IMR-90 (cell line): ENCODE measurements at regions not wholly inside any gene's neighbourhood (a gene's known extent, or its start where the extent isn't known, plus 50 kb on each side); places are given as distances from the start of the nearest gene placed in this dataset.

Experiments
- ATAC-seq: fragments of 200-7000 bp; cut with Tn5 transposase; 2 replicates; pipeline ENCODE4 v1.9.1; 2020; ENCODE audit warnings: low read depth, mild to moderate bottlenecking, moderate library complexity
- BruUV-seq: library from RNA; stranded (reverse); fragments of 400-500 nt; replicated peaks from 2 replicates; lab custom pipeline; 2021; lab: Mats Ljungman, UMichigan
- CTCF ChIA-PET: fragments of 300-600 bp; formaldehyde crosslinking; extraction: SDS; loops from one replicate; lab custom pipeline; 2021; ENCODE audit warnings: antibody characterized with exemption; lab: Yijun Ruan, JAX
- POLR2A ChIA-PET: fragments of 300-600 bp; sonication (Branson Sonifier 250); formaldehyde crosslinking; loops from one replicate; lab custom pipeline; 2022; ENCODE audit warnings: antibody characterized with exemption; ENCODE audit not compliant: unreplicated experiment; lab: Charles Lee
- DNase-seq: peaks from one replicate; pipeline ENCODE4 v3.0.0; 2013
- H2AFZ ChIP-seq: replicated peaks from 2 replicates; pipeline ENCODE3; 2013; ENCODE audit warnings: low read length, mild to moderate bottlenecking; ENCODE audit not compliant: poor library complexity
- H2AK5ac ChIP-seq: 2 replicates; pipeline ENCODE4 v1.6.1; 2013; ENCODE audit warnings: low read depth, low read length, inconsistent platforms
- H2AK9ac ChIP-seq: replicated peaks from 2 replicates; pipeline ENCODE3; 2013; ENCODE audit warnings: mild to moderate bottlenecking, low read depth, low read length, moderate library complexity; ENCODE audit not compliant: poor library complexity
- H2BK120ac ChIP-seq: 2 replicates; pipeline ENCODE4 v1.6.1; 2013; ENCODE audit warnings: low read depth, low read length, inconsistent platforms
- H2BK15ac ChIP-seq: 3 replicates; pipeline ENCODE4 v1.6.1; 2013; ENCODE audit warnings: low read depth, low read length, inconsistent platforms
- H2BK20ac ChIP-seq: 2 replicates; pipeline ENCODE4 v1.6.1; 2013; ENCODE audit warnings: low read depth, mild to moderate bottlenecking, inconsistent platforms, low read length, moderate library complexity
- H2BK5ac ChIP-seq: 2 replicates; pipeline ENCODE4 v1.6.1; 2013; ENCODE audit warnings: mild to moderate bottlenecking, low read depth, low read length, inconsistent platforms; ENCODE audit not compliant: poor library complexity, severe bottlenecking
- H3K14ac ChIP-seq: replicated peaks from 2 replicates; pipeline ENCODE4 v1.6.1; 2013; ENCODE audit warnings: low read depth, low read length, inconsistent platforms
- H3K18ac ChIP-seq: 2 replicates; pipeline ENCODE4 v1.6.1; 2013; ENCODE audit warnings: low read depth, low read length, control low read depth
- H3K23ac ChIP-seq: 2 replicates; pipeline ENCODE4 v1.6.1; 2013; ENCODE audit warnings: low read depth, low read length, inconsistent platforms
- H3K27ac ChIP-seq: 2 replicates; pipeline ENCODE4 v1.5.1; 2013; ENCODE audit warnings: mild to moderate bottlenecking, control low read depth, low read length; ENCODE audit not compliant: insufficient read depth
- H3K27me3 ChIP-seq: 2 replicates; pipeline ENCODE4 v1.6.1; 2013; ENCODE audit warnings: low read length; ENCODE audit not compliant: control insufficient read depth, insufficient read depth
- H3K36me3 ChIP-seq: 2 replicates; pipeline ENCODE4 v1.6.1; 2013; ENCODE audit warnings: low read length, mixed read lengths; ENCODE audit not compliant: control insufficient read depth, insufficient read depth
- H3K4ac ChIP-seq: 2 replicates; pipeline ENCODE4 v1.6.1; 2013; ENCODE audit warnings: low read depth, low read length, inconsistent platforms
- H3K4me1 ChIP-seq: 2 replicates; pipeline ENCODE4 v1.6.1; 2013; ENCODE audit warnings: low read length, mixed read lengths; ENCODE audit not compliant: control insufficient read depth, insufficient read depth
- H3K4me2 ChIP-seq: 2 replicates; pipeline ENCODE4 v1.6.1; 2013; ENCODE audit warnings: low read depth, mild to moderate bottlenecking, control low read depth, low read length, moderate library complexity
- H3K4me3 ChIP-seq: 2 replicates; pipeline ENCODE4 v1.5.1; 2013; ENCODE audit warnings: low read depth, mild to moderate bottlenecking, control low read depth, low read length, moderate library complexity; ENCODE audit not compliant: insufficient read depth
- H3K56ac ChIP-seq: 2 replicates; pipeline ENCODE4 v1.6.1; 2013; ENCODE audit warnings: low read length, inconsistent platforms; ENCODE audit not compliant: insufficient read depth; ENCODE audit errors: extremely low read depth
- H3K79me1 ChIP-seq, 2 experiments: 2 replicates each; pipeline ENCODE4 v1.6.1; 2013; ENCODE audit warnings: low read length in 2 of 2, inconsistent platforms in 1 of 2, low read depth in 1 of 2
- H3K9ac ChIP-seq: 2 replicates; pipeline ENCODE4 v1.6.1; 2013; ENCODE audit warnings: low read depth, low read length, control low read depth
- H3K9me1 ChIP-seq: 2 replicates; pipeline ENCODE4 v1.6.1; 2013; ENCODE audit warnings: low read length, inconsistent platforms; ENCODE audit not compliant: insufficient read depth
- H3K9me3 ChIP-seq: 2 replicates; pipeline ENCODE4 v1.6.1; 2013; ENCODE audit warnings: low read length; ENCODE audit not compliant: control insufficient read depth, insufficient read depth
- H4K20me1 ChIP-seq: 2 replicates; pipeline ENCODE4 v1.6.1; 2013; ENCODE audit warnings: low read length, inconsistent platforms; ENCODE audit not compliant: insufficient read depth
- H4K5ac ChIP-seq: 2 replicates; pipeline ENCODE4 v1.6.1; 2013; ENCODE audit warnings: mild to moderate bottlenecking, low read depth, low read length, control low read depth
- H4K8ac ChIP-seq, 2 experiments: 2 replicates each; pipeline ENCODE4 v1.6.1; 2013; ENCODE audit warnings: low read depth in 2 of 2, low read length in 2 of 2, control low read depth in 1 of 2, inconsistent platforms in 1 of 2
- H4K91ac ChIP-seq: 2 replicates; pipeline ENCODE4 v1.6.1; 2013; ENCODE audit warnings: low read depth, low read length, inconsistent platforms; ENCODE audit not compliant: insufficient read depth
- BHLHE40 ChIP-seq: fragments of 150-350 bp; IDR thresholded peaks from 2 replicates; pipeline ENCODE4 v1.6.1; 2016; ENCODE audit warnings: mild to moderate bottlenecking, low read depth, low read length
- CHD1 ChIP-seq: IDR thresholded peaks from 2 replicates; pipeline ENCODE4 v1.6.1; 2012; ENCODE audit warnings: low read depth, low read length, improper control_type of control experiment
- CTCF ChIP-seq: conservative IDR thresholded peaks from 2 replicates; pipeline ENCODE4 v1.5.1; 2012; ENCODE audit warnings: mild to moderate bottlenecking, low read depth, low read length, improper control_type of control experiment
- FOS ChIP-seq: fragments of 150-350 bp; IDR thresholded peaks from 2 replicates; pipeline ENCODE4 v1.6.1; 2016; ENCODE audit warnings: low read depth, low read length
- NFE2L2 ChIP-seq: fragments of 150-350 bp; IDR thresholded peaks from 2 replicates; pipeline ENCODE4 v1.6.1; 2016; ENCODE audit warnings: low read depth, mild to moderate bottlenecking, low read length
- POLR2A ChIP-seq: IDR thresholded peaks from 2 replicates; pipeline ENCODE4 v1.6.1; 2012; ENCODE audit warnings: mild to moderate bottlenecking, low read depth, low read length
- RAD21 ChIP-seq: IDR thresholded peaks from 2 replicates; pipeline ENCODE4 v1.6.1; 2012; ENCODE audit warnings: low read length, improper control_type of control experiment
- RCOR1 ChIP-seq: IDR thresholded peaks from 2 replicates; pipeline ENCODE4 v1.6.1; 2012; ENCODE audit warnings: mild to moderate bottlenecking, low read length, improper control_type of control experiment; ENCODE audit not compliant: insufficient replicate concordance
- RFX5 ChIP-seq: IDR thresholded peaks from 2 replicates; pipeline ENCODE4 v1.8.0; 2012; ENCODE audit warnings: low read depth, mild to moderate bottlenecking, low read length, moderate library complexity
- SMC3 ChIP-seq: fragments of 150-350 bp; IDR thresholded peaks from 2 replicates; pipeline ENCODE4 v1.6.1; 2016; ENCODE audit warnings: low read depth, mild to moderate bottlenecking, antibody characterized with exemption, low read length, moderate library complexity
- USF2 ChIP-seq: fragments of 150-350 bp; IDR thresholded peaks from 2 replicates; pipeline ENCODE4 v1.6.1; 2017; ENCODE audit warnings: mild to moderate bottlenecking, antibody characterized with exemption, low read length, low read depth
- dilution Hi-C: fragments of 300-500 bp; cut with HindIII; formaldehyde crosslinking; loops from one replicate; pipeline ENCODE4 v1.14.3; 2018; ENCODE audit warnings: low sequenced_read_pairs; ENCODE audit not compliant: unreplicated experiment
- in situ Hi-C: fragments of 300-500 bp; cut with MboI; formaldehyde crosslinking; loops from 3 replicates; pipeline ENCODE4 v1.14.3; 2019; ENCODE audit warnings: low sequenced_read_pairs, inconsistent platforms, mixed read lengths
- intact Hi-C: fragments of 100-400 bp; cut with micrococcal nuclease; formaldehyde crosslinking; loops from 2 replicates; pipeline ENCODE4 v1.10.0; 2022
- TF ChIP-seq, protein P1 (sequence below): fragments of 150-350 bp; IDR thresholded peaks from 2 replicates; pipeline ENCODE4 v1.6.1; 2016; ENCODE audit warnings: low read depth, mild to moderate bottlenecking, low read length, moderate library complexity, borderline replicate concordance

DNA sequence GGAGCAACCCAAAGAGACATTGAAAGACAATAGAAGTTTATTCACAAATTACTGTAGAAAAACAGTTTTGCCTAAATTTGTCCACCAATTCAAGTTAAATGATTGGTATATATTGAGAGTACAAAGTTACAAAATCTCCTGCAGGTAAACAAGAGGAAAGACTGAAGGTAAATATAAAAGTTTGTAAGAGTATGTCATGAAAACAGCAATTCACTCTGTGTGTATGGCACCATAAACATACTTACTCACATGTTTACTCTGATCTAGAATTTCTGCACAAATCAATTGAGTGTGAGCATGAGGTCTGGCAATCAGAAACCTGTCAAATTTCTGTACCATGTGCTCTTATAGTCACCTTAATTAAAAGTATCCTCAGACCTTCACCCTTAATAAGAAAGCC lies 800.9 kb upstream of the MBL2 start:
- no TSS peak for BruUV-seq
- dilution Hi-C loops, result no loop called here
- no peaks in the 10 kb centered on the region for H3K4me1 ChIP-seq

More for the DNA sequence above, 800.9 kb upstream of the MBL2 start:
- H2BK15ac ChIP-seq, result no peak overlapping the region
- no peak overlapping the region for H4K91ac ChIP-seq
- no peak overlapping the region for H3K27ac ChIP-seq
- H3K79me1 ChIP-seq, result no peaks in the 10 kb centered on the region
- H2BK20ac ChIP-seq, result no peak overlapping the region
- H3K36me3 ChIP-seq, result no peaks in the 10 kb centered on the region
- H2AK9ac ChIP-seq, result no peak overlapping the region
- H2AK5ac ChIP-seq, result no peak overlapping the region
- no peak overlapping the region for H3K9ac ChIP-seq
- no peak overlapping the region for H3K14ac ChIP-seq
- H3K23ac ChIP-seq, result no peak overlapping the region
- no peak overlapping the region for H2BK120ac ChIP-seq
- H3K4ac ChIP-seq, result no peak overlapping the region
- ATAC-seq (no peak), DNase-seq (no peak)
- no peak overlapping the region for H3K4me3 ChIP-seq
- H3K56ac ChIP-seq, result no peak overlapping the region
- no peak overlapping the region for H2AFZ ChIP-seq
- CTCF ChIA-PET, result no interaction called here
- intact Hi-C loops, result no loop called here
- no peak overlapping the region for H4K5ac ChIP-seq
- no peak overlapping the region for H4K8ac ChIP-seq
- no peak overlapping the region for H2BK5ac ChIP-seq
- no peaks in the 10 kb centered on the region for H3K9me3 ChIP-seq
- H4K20me1 ChIP-seq, result no peaks in the 10 kb centered on the region
- no peaks in the 10 kb centered on the region for H3K9me1 ChIP-seq
- no peaks in the 10 kb centered on the region for H3K27me3 ChIP-seq
- no peak overlapping the region for H3K18ac ChIP-seq
- no peak overlapping the region for H3K4me2 ChIP-seq
- TF ChIP-seq POLR2A (no peak), CTCF (no peak), CHD1 (no peak), RCOR1 (no peak), RAD21 (no peak), BHLHE40 (no peak), FOS (no peak), NFE2L2 (no peak), SMC3 (no peak), USF2 (no peak), RFX5 (no peak)
- TF ChIP-seq, protein P1, sequence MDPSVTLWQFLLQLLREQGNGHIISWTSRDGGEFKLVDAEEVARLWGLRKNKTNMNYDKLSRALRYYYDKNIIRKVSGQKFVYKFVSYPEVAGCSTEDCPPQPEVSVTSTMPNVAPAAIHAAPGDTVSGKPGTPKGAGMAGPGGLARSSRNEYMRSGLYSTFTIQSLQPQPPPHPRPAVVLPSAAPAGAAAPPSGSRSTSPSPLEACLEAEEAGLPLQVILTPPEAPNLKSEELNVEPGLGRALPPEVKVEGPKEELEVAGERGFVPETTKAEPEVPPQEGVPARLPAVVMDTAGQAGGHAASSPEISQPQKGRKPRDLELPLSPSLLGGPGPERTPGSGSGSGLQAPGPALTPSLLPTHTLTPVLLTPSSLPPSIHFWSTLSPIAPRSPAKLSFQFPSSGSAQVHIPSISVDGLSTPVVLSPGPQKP, result no peak
- POLR2A ChIA-PET, result no interaction called here
- in situ Hi-C loops, result no loop called here
